HG02623 (cell line): ENCODE measurements at regions not wholly inside any gene's neighbourhood (a gene's known extent, or its start where the extent isn't known, plus 50 kb on each side); places are given as distances from the start of the nearest gene placed in this dataset.

Experiments used
- ATAC-seq: cut with Tn5 transposase; IDR thresholded peaks from one replicate; pipeline ENCODE4 v1.9.1; 2021; ENCODE audit warnings: moderate library complexity; ENCODE audit not compliant: unreplicated experiment

- no peak for ATAC-seq
These were observed 55.4 kb downstream of the ZCCHC12 start for GRCh38 chrX:118878977-118879376.

- no peak for ATAC-seq
These were observed 56.0 kb downstream of the ZCCHC12 start for GRCh38 chrX:118879586-118879985.

GRCh38 chrX:118883994-118884393 is 60.4 kb downstream of the ZCCHC12 start:
- ATAC-seq = no peak

- ATAC-seq = no peak
These were observed 61.0 kb downstream of the ZCCHC12 start for GRCh38 chrX:118884552-118885138.

- ATAC-seq = no peak
These were observed 70.3 kb downstream of the ZCCHC12 start for GRCh38 chrX:118893923-118894322.

GRCh38 chrX:118901991-118902390 is 72.4 kb upstream of the LONRF3 start:
- no peak for ATAC-seq

- peak; percentile 50 for ATAC-seq
These were observed 70.2 kb upstream of the LONRF3 start for GRCh38 chrX:118904218-118904617.

GRCh38 chrX:118904664-118905063 is 69.8 kb upstream of the LONRF3 start:
- ATAC-seq = no peak
